IMR-90 (cell line): ENCODE measurements at regions not wholly inside any gene's neighbourhood (a gene's known extent, or its start where the extent isn't known, plus 50 kb on each side); places are given as distances from the start of the nearest gene placed in this dataset.

Source experiments
- BHLHE40 ChIP-seq: fragments of 150-350 bp; IDR thresholded peaks from 2 replicates; pipeline ENCODE4 v1.6.1; 2016; ENCODE audit warnings: mild to moderate bottlenecking, low read depth, low read length
- CEBPB ChIP-seq: IDR thresholded peaks from 2 replicates; pipeline ENCODE4 v1.6.1; 2012; ENCODE audit warnings: low read depth, low read length, improper control_type of control experiment
- CHD1 ChIP-seq: IDR thresholded peaks from 2 replicates; pipeline ENCODE4 v1.6.1; 2012; ENCODE audit warnings: low read depth, low read length, improper control_type of control experiment
- CTCF ChIP-seq: conservative IDR thresholded peaks from 2 replicates; pipeline ENCODE4 v1.5.1; 2012; ENCODE audit warnings: mild to moderate bottlenecking, low read depth, low read length, improper control_type of control experiment
- ELK1 ChIP-seq: fragments of 150-350 bp; IDR thresholded peaks from 2 replicates; pipeline ENCODE4 v1.6.1; 2016; ENCODE audit warnings: low read depth, mild to moderate bottlenecking, low read length, moderate library complexity, borderline replicate concordance
- FOS ChIP-seq: fragments of 150-350 bp; IDR thresholded peaks from 2 replicates; pipeline ENCODE4 v1.6.1; 2016; ENCODE audit warnings: low read depth, low read length
- MAFK ChIP-seq: IDR thresholded peaks from 2 replicates; pipeline ENCODE4 v1.6.1; 2012; ENCODE audit warnings: low read depth, low read length, improper control_type of control experiment
- MXI1 ChIP-seq: IDR thresholded peaks from 2 replicates; pipeline ENCODE4 v1.6.1; 2012; ENCODE audit warnings: low read depth, mild to moderate bottlenecking, low read length, moderate library complexity, borderline replicate concordance
- NFE2L2 ChIP-seq: fragments of 150-350 bp; IDR thresholded peaks from 2 replicates; pipeline ENCODE4 v1.6.1; 2016; ENCODE audit warnings: low read depth, mild to moderate bottlenecking, low read length
- POLR2A ChIP-seq: IDR thresholded peaks from 2 replicates; pipeline ENCODE4 v1.6.1; 2012; ENCODE audit warnings: mild to moderate bottlenecking, low read depth, low read length
- RAD21 ChIP-seq: IDR thresholded peaks from 2 replicates; pipeline ENCODE4 v1.6.1; 2012; ENCODE audit warnings: low read length, improper control_type of control experiment
- RFX5 ChIP-seq: IDR thresholded peaks from 2 replicates; pipeline ENCODE4 v1.8.0; 2012; ENCODE audit warnings: low read depth, mild to moderate bottlenecking, low read length, moderate library complexity
- SMC3 ChIP-seq: fragments of 150-350 bp; IDR thresholded peaks from 2 replicates; pipeline ENCODE4 v1.6.1; 2016; ENCODE audit warnings: low read depth, mild to moderate bottlenecking, antibody characterized with exemption, low read length, moderate library complexity

DNA sequence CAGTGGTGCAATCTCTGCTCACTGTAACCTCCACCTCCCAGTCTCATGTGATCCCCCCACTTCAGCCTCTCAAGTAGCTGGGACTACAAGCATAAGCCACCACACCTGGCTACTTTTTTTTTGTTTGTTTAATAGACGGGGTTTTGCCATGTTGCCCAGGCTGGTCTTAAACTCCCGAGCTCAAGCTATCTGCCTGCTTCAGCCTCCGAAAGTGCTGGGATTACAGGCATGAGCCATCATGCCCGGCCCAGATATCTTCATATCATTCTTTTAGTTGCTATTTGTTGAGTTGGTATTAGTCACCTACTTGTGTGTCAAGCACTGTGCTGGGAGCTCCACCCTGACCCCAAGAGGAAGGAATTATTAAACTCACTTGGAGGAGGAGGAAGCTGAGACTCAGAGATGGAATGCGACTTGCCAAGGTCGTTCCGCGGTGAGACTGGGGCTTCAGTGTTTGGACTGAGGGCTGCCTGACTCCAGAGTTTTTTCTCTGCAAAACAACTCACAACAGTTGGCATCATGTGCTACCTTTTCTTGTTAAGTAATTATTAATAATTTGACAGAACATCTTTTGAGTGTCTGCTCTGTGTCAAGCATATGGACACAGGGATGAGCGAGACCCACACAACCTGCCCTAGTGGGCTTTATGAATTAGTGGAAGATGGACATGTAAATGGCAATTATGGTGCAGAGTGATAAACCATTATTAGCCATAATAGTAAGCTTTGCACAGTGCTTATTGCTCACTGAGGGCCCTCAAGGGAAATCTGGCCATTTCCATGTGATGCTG lies 132.0 kb downstream of the FOXD2 start:
- TF ChIP-seq MXI1: no peak
- peak; percentile 76 for TF ChIP-seq CTCF
- TF ChIP-seq POLR2A: no peak
- TF ChIP-seq RFX5: no peak
- TF ChIP-seq RAD21: peak; percentile 41
- no peak for TF ChIP-seq MAFK
- TF ChIP-seq FOS: no peak
- TF ChIP-seq BHLHE40: no peak
- no peak for TF ChIP-seq CHD1
- no peak for TF ChIP-seq CEBPB
- no peak for TF ChIP-seq NFE2L2
- TF ChIP-seq ELK1: no peak
- 0 out of 2 replicates have a peak, but pooled peaks have one; percentile 6 for TF ChIP-seq SMC3
